ENCODE measurements at regions not wholly inside any gene's neighbourhood (a gene's known extent, or its start where the extent isn't known, plus 50 kb on each side); places are given as distances from the start of the nearest gene placed in this dataset.

DNA sequence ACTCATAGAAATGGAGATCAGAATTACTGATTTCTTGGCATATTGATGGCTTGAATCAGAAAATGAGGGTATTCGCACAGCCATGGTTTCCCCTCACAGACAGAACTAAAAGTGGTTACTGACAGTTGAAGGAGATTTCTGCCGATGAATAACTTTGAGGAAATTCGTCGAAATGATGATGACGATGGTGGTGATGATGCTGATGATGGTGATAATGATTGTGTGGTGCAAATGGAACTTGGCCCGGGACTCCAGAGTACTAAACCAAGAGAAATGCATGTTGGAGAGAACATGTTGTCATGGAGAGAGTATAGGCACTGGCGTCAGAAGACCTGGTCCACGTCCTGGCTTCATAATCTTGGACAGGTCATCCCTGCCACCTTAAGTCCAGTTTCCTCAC lies 163.2 kb downstream of the EVX1 start:
- Histone ChIP-seq H3K27me3 (ENCODE audit: insufficient read depth, poor library complexity, severe bottlenecking) (no peaks in the 10 kb centered on the region), H3K27ac (replicated peaks) (no peak overlapping the region), H3K4me3 (replicated peaks; ENCODE audit: insufficient read depth, low read length) (no peak overlapping the region)
- TF ChIP-seq, protein P1, sequence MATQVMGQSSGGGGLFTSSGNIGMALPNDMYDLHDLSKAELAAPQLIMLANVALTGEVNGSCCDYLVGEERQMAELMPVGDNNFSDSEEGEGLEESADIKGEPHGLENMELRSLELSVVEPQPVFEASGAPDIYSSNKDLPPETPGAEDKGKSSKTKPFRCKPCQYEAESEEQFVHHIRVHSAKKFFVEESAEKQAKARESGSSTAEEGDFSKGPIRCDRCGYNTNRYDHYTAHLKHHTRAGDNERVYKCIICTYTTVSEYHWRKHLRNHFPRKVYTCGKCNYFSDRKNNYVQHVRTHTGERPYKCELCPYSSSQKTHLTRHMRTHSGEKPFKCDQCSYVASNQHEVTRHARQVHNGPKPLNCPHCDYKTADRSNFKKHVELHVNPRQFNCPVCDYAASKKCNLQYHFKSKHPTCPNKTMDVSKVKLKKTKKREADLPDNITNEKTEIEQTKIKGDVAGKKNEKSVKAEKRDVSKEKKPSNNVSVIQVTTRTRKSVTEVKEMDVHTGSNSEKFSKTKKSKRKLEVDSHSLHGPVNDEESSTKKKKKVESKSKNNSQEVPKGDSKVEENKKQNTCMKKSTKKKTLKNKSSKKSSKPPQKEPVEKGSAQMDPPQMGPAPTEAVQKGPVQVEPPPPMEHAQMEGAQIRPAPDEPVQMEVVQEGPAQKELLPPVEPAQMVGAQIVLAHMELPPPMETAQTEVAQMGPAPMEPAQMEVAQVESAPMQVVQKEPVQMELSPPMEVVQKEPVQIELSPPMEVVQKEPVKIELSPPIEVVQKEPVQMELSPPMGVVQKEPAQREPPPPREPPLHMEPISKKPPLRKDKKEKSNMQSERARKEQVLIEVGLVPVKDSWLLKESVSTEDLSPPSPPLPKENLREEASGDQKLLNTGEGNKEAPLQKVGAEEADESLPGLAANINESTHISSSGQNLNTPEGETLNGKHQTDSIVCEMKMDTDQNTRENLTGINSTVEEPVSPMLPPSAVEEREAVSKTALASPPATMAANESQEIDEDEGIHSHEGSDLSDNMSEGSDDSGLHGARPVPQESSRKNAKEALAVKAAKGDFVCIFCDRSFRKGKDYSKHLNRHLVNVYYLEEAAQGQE (IDR thresholded peaks at IDR 0.05; ENCODE audit: insufficient replicate concordance, low read depth) = no peak
- TF ChIP-seq POLR2AphosphoS5 (IDR thresholded peaks at IDR 0.05; ENCODE audit: low read depth) (no peak), GABPA (IDR thresholded peaks at IDR 0.05; ENCODE audit: low read depth) (no peak), CTCF (IDR thresholded peaks at IDR 0.05; ENCODE audit: insufficient read depth, low read length) (no peak)
- DNase-seq (ENCODE audit: low read depth in 1 of 2, low spot score in 1 of 2) = no peak

GRCh38 chr7:27409311-27409710 lies 166.7 kb downstream of the EVX1 start:
- Histone ChIP-seq H3K27ac (replicated peaks) (no peak overlapping the region), H3K4me3 (replicated peaks; ENCODE audit: insufficient read depth, low read length) (no peak overlapping the region), H3K27me3 (ENCODE audit: insufficient read depth, poor library complexity, severe bottlenecking) (no peaks in the 10 kb centered on the region)
- no peak for DNase-seq (ENCODE audit: low read depth in 1 of 2, low spot score in 1 of 2)
- no peak for TF ChIP-seq POLR2AphosphoS5 (IDR thresholded peaks at IDR 0.05; ENCODE audit: low read depth)
- no peak for TF ChIP-seq GABPA (IDR thresholded peaks at IDR 0.05; ENCODE audit: low read depth)
- TF ChIP-seq CTCF (IDR thresholded peaks at IDR 0.05; ENCODE audit: insufficient read depth, low read length) = no peak
- no peak for TF ChIP-seq SPI1 (IDR thresholded peaks at IDR 0.05; ENCODE audit: borderline replicate concordance, low read depth)
- TF ChIP-seq, protein P1 (IDR thresholded peaks at IDR 0.05; ENCODE audit: insufficient replicate concordance, low read depth) = no peak

GRCh38 chr7:27409776-27410175 lies 167.2 kb downstream of the EVX1 start:
- Histone ChIP-seq H3K4me3 (replicated peaks; ENCODE audit: insufficient read depth, low read length) (no peak overlapping the region), H3K27ac (replicated peaks) (no peak overlapping the region), H3K27me3 (ENCODE audit: insufficient read depth, poor library complexity, severe bottlenecking) (no peaks in the 10 kb centered on the region)
- peak in 1 of 2 experiments; percentile 28 for DNase-seq (ENCODE audit: low read depth in 1 of 2, low spot score in 1 of 2)
- TF ChIP-seq CTCF (IDR thresholded peaks at IDR 0.05; ENCODE audit: insufficient read depth, low read length) = no peak
- no peak for TF ChIP-seq SPI1 (IDR thresholded peaks at IDR 0.05; ENCODE audit: borderline replicate concordance, low read depth)
- TF ChIP-seq GABPA (IDR thresholded peaks at IDR 0.05; ENCODE audit: low read depth) = no peak
- no peak for TF ChIP-seq POLR2AphosphoS5 (IDR thresholded peaks at IDR 0.05; ENCODE audit: low read depth)
- TF ChIP-seq, protein P1 (IDR thresholded peaks at IDR 0.05; ENCODE audit: insufficient replicate concordance, low read depth) = no peak

Data from HL-60 (cell line).